ENCODE measurements at regions not wholly inside any gene's neighbourhood (a gene's known extent, or its start where the extent isn't known, plus 50 kb on each side); places are given as distances from the start of the nearest gene placed in this dataset.

DNA sequence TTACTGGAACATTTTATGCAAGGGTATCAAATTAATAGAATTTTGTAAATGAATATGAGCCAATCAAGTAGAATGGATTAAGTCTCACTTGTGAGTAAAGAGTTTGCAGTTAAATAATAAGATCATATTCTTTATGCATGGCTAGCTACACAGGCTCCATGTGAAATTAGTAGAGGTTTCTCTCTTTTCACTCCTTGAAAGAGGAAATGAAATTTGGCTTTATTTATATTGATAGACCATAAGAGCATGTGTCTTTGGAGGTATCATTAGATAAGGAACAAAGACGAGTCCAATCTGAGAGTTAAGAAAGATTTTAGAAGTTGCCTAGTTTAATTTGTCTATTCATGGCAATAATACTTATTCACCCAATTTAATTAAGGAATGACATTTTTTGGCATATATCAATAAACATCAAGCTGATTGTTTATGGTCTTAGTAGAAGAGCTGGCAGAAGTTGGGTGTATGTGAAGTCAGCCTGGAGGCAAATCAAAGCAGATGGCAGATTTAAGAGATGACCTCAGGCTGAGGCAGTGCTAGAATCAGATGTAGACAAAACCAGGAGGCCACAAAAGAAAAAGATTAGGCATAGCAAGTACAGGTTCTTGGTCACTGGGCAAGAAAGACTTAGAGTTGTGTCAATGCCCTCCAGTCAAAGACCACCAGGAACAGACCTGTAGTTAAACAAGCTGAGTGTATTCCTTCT is 406.5 kb upstream of the ARHGEF26 start:
- TF ChIP-seq, protein P1, sequence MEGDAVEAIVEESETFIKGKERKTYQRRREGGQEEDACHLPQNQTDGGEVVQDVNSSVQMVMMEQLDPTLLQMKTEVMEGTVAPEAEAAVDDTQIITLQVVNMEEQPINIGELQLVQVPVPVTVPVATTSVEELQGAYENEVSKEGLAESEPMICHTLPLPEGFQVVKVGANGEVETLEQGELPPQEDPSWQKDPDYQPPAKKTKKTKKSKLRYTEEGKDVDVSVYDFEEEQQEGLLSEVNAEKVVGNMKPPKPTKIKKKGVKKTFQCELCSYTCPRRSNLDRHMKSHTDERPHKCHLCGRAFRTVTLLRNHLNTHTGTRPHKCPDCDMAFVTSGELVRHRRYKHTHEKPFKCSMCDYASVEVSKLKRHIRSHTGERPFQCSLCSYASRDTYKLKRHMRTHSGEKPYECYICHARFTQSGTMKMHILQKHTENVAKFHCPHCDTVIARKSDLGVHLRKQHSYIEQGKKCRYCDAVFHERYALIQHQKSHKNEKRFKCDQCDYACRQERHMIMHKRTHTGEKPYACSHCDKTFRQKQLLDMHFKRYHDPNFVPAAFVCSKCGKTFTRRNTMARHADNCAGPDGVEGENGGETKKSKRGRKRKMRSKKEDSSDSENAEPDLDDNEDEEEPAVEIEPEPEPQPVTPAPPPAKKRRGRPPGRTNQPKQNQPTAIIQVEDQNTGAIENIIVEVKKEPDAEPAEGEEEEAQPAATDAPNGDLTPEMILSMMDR (IDR thresholded peaks at IDR 0.05): no peak
- TF ChIP-seq POLR2A (IDR thresholded peaks at IDR 0.05; ENCODE audit: low read depth) (no peak), POLR2AphosphoS5 (IDR thresholded peaks at IDR 0.05) (no peak)

Data from esophagus muscularis mucosa (tissue), 3 donors.